H1 (cell line): ENCODE measurements at regions not wholly inside any gene's neighbourhood (a gene's known extent, or its start where the extent isn't known, plus 50 kb on each side); places are given as distances from the start of the nearest gene placed in this dataset.

Experiments used
- ATF2 ChIP-seq: IDR thresholded peaks from 2 replicates; pipeline ENCODE4 v1.6.1; 2012; ENCODE audit warnings: low read length, inconsistent platforms
- CEBPB ChIP-seq: IDR thresholded peaks from 2 replicates; pipeline ENCODE4 v1.6.1; 2012; ENCODE audit warnings: low read depth, low read length
- CHD1 ChIP-seq: IDR thresholded peaks from 2 replicates; pipeline ENCODE4 v1.6.1; 2012; ENCODE audit warnings: low read depth, low read length, improper control_type of control experiment
- CTBP2 ChIP-seq: IDR thresholded peaks from 2 replicates; pipeline ENCODE4 v1.7.0; 2011; ENCODE audit warnings: borderline replicate concordance, mild to moderate bottlenecking, moderate library complexity, mixed read lengths, low read length; ENCODE audit not compliant: insufficient read depth, insufficient read length
- CTCF ChIP-seq, 3 experiments: IDR thresholded peaks; 1 replicate in 2 of 3; 2 replicates in 1 of 3; pipeline versions ENCODE4 v1.5.1 to v1.6.1; 2011; ENCODE audit warnings: low read length in 3 of 3, mild to moderate bottlenecking in 3 of 3, inconsistent platforms in 2 of 3, low read depth in 1 of 3, moderate library complexity in 1 of 3; ENCODE audit not compliant: insufficient read depth in 1 of 3; ENCODE audit errors: control extremely low read depth in 1 of 3
- EZH2 ChIP-seq: fragments of 200-600 bp; sonication (generic); IDR thresholded peaks from 2 replicates; pipeline ENCODE4 v1.7.1; 2012; ENCODE audit warnings: low read depth, mild to moderate bottlenecking, moderate library complexity, low read length, inconsistent platforms; ENCODE audit not compliant: severe bottlenecking
- FOSL1 ChIP-seq: IDR thresholded peaks from 2 replicates; pipeline ENCODE4 v1.6.1; 2011; ENCODE audit warnings: mild to moderate bottlenecking, low read depth, low read length, moderate library complexity; ENCODE audit not compliant: insufficient read depth
- HDAC6 ChIP-seq: IDR thresholded peaks from one replicate; pipeline ENCODE4 v1.7.1; 2012; ENCODE audit warnings: low read depth, mild to moderate bottlenecking, inconsistent platforms, low read length, moderate library complexity
- JUND ChIP-seq: IDR thresholded peaks from 2 replicates; pipeline ENCODE4 v1.6.1; 2011; ENCODE audit warnings: mild to moderate bottlenecking, improper control_type of control experiment, low read length
- KDM1A ChIP-seq: fragments of 200-600, 300-600 bp; sonication (generic); IDR thresholded peaks from 2 replicates; pipeline ENCODE4 v1.7.1; 2016; ENCODE audit warnings: mild to moderate bottlenecking, low read length, borderline replicate concordance
- KDM4A ChIP-seq: IDR thresholded peaks from one replicate; pipeline ENCODE4 v1.7.1; 2012; ENCODE audit warnings: low read depth, mild to moderate bottlenecking, moderate library complexity, low read length, inconsistent platforms; ENCODE audit not compliant: severe bottlenecking
- NANOG ChIP-seq: IDR thresholded peaks from 2 replicates; pipeline ENCODE4 v1.6.1; 2011; ENCODE audit warnings: low read length, low read depth, mild to moderate bottlenecking, inconsistent platforms; ENCODE audit not compliant: insufficient read depth, poor library complexity, severe bottlenecking
- POLR2A ChIP-seq, 2 experiments: IDR thresholded peaks; 1 replicate in 1 of 2; 2 replicates in 1 of 2; pipeline ENCODE4 v1.6.1; 2011; ENCODE audit warnings: low read depth in 2 of 2, low read length in 2 of 2, mild to moderate bottlenecking in 2 of 2; ENCODE audit errors: control extremely low read depth in 1 of 2
- RAD21 ChIP-seq, 2 experiments: IDR thresholded peaks in 1 of 2; conservative IDR thresholded peaks in 1 of 2; 2 replicates each; pipeline ENCODE4 v1.6.1; 2011; ENCODE audit warnings: low read depth in 2 of 2, low read length in 2 of 2, improper control_type of control experiment in 1 of 2, inconsistent platforms in 1 of 2, mild to moderate bottlenecking in 1 of 2, moderate library complexity in 1 of 2
- SIRT6 ChIP-seq: IDR thresholded peaks from one replicate; pipeline ENCODE4 v1.7.1; 2012; ENCODE audit warnings: low read length, inconsistent platforms
- SIX5 ChIP-seq: IDR thresholded peaks from 2 replicates; pipeline ENCODE4 v1.6.1; 2011; ENCODE audit warnings: mild to moderate bottlenecking, low read depth, low read length
- SP1 ChIP-seq: IDR thresholded peaks from 2 replicates; pipeline ENCODE4 v1.6.1; 2011; ENCODE audit warnings: low read depth, low read length
- SP2 ChIP-seq: IDR thresholded peaks from 2 replicates; pipeline ENCODE4 v1.6.1; 2012; ENCODE audit warnings: mild to moderate bottlenecking, low read length, inconsistent platforms
- SUZ12 ChIP-seq: fragments of 200-600 bp; sonication (generic); IDR thresholded peaks from 2 replicates; pipeline ENCODE4 v1.6.1; 2012; ENCODE audit warnings: mild to moderate bottlenecking, inconsistent platforms, low read length, moderate library complexity, mixed read lengths
- TCF12 ChIP-seq: IDR thresholded peaks from 2 replicates; pipeline ENCODE4 v1.6.1; 2011; ENCODE audit warnings: low read depth, mild to moderate bottlenecking, low read length
- TEAD4 ChIP-seq: IDR thresholded peaks from 2 replicates; pipeline ENCODE4 v1.6.1; 2012; ENCODE audit warnings: low read depth, low read length, inconsistent platforms, mixed read lengths

GRCh38 chr1:147837129-147837963 is 65.2 kb upstream of the GJA8 start (continued):
- TF ChIP-seq SP1 (peak; percentile 74), RAD21 (IDR thresholded peaks at IDR 0.05 in 1 of 2, conservative IDR thresholded peaks at IDR 0.05 in 1 of 2; ENCODE audit: low read depth in 2 of 2, low read length in 2 of 2) (no peak; a peak in 1 of 4 replicates), CTCF (IDR thresholded peaks at IDR 0.05; ENCODE audit: control extremely low read depth in 1 of 3, insufficient read depth in 1 of 3, low read depth in 1 of 3, low read length in 3 of 3) (no peak), JUND (no peak), POLR2A (IDR thresholded peaks at IDR 0.05; ENCODE audit: control extremely low read depth in 1 of 2, low read depth in 2 of 2, low read length in 2 of 2) (peak in 1 of 2 experiments; percentile 48; a peak in 1 of 3 replicates), EZH2 (no peak), TCF12 (peak; percentile 89), CHD1 (no peak), FOSL1 (no peak), CEBPB (no peak), ATF2 (no peak), CTBP2 (peak; percentile 68), NANOG (peak; percentile 87), SUZ12 (no peak), KDM4A (no peak), KDM1A (no peak), SIX5 (no peak), TEAD4 (peak; percentile 90), HDAC6 (no peak), SP2 (no peak), SIRT6 (no peak)
